Middle frontal gyrus (tissue), 1 donor: ENCODE measurements at regions not wholly inside any gene's neighbourhood (a gene's known extent, or its start where the extent isn't known, plus 50 kb on each side); places are given as distances from the start of the nearest gene placed in this dataset.

ENCODE experiments used
- DNase-seq: peaks from one replicate; pipeline ENCODE4 v3.0.0-alpha.2; 2015; ENCODE audit warnings: low spot score; ENCODE audit errors: extremely low spot score

GRCh38 chr4:30434656-30435055 is 285.5 kb upstream of the PCDH7 start:
- no peak for DNase-seq

GRCh38 chr4:30436394-30436793 is 283.8 kb upstream of the PCDH7 start:
- no peak for DNase-seq

- DNase-seq = no peak
Measured at GRCh38 chr4:30437316-30437715, 282.9 kb upstream of the PCDH7 start.

GRCh38 chr4:30443289-30443688 is 276.9 kb upstream of the PCDH7 start:
- DNase-seq = no peak

- DNase-seq = no peak
Measured at GRCh38 chr4:30450474-30450873, 269.7 kb upstream of the PCDH7 start.

GRCh38 chr4:30454504-30454903 is 265.7 kb upstream of the PCDH7 start:
- no peak for DNase-seq

- DNase-seq = no peak
Measured at GRCh38 chr4:30456716-30457115, 263.5 kb upstream of the PCDH7 start.

- DNase-seq = no peak
Measured at GRCh38 chr4:30460818-30461217, 259.4 kb upstream of the PCDH7 start.

- DNase-seq = no peak
Measured at GRCh38 chr4:30461218-30461617, 259.0 kb upstream of the PCDH7 start.

- no peak for DNase-seq
Measured at GRCh38 chr4:30462445-30463090, 257.6 kb upstream of the PCDH7 start.

- DNase-seq = no peak
Measured at GRCh38 chr4:30471861-30472260, 248.3 kb upstream of the PCDH7 start.

- no peak for DNase-seq
Measured at GRCh38 chr4:30473225-30473624, 246.9 kb upstream of the PCDH7 start.

GRCh38 chr4:30495251-30495650 is 224.9 kb upstream of the PCDH7 start:
- DNase-seq = no peak

- no peak for DNase-seq
Measured at GRCh38 chr4:30495651-30496310, 224.4 kb upstream of the PCDH7 start.

- DNase-seq = no peak
Measured at GRCh38 chr4:30511751-30512150, 208.4 kb upstream of the PCDH7 start.

- DNase-seq = no peak
Measured at GRCh38 chr4:30518211-30518610, 202.0 kb upstream of the PCDH7 start.

- no peak for DNase-seq
Measured at GRCh38 chr4:30525662-30526315, 194.4 kb upstream of the PCDH7 start.

GRCh38 chr4:30535255-30535654 is 184.9 kb upstream of the PCDH7 start:
- no peak for DNase-seq

GRCh38 chr4:30536231-30536630 is 183.9 kb upstream of the PCDH7 start:
- no peak for DNase-seq

GRCh38 chr4:30537456-30537855 is 182.7 kb upstream of the PCDH7 start:
- DNase-seq = no peak

GRCh38 chr4:30538794-30539193 is 181.4 kb upstream of the PCDH7 start:
- no peak for DNase-seq

GRCh38 chr4:30543057-30543456 is 177.1 kb upstream of the PCDH7 start:
- DNase-seq = no peak

GRCh38 chr4:30553151-30553550 is 167.0 kb upstream of the PCDH7 start:
- no peak for DNase-seq
